SU-DHL-6 (cell line): ENCODE measurements at regions not wholly inside any gene's neighbourhood (a gene's known extent, or its start where the extent isn't known, plus 50 kb on each side); places are given as distances from the start of the nearest gene placed in this dataset.

Experiments
- H2AFZ ChIP-seq: fragments of 200-600 bp; sonication (generic); 2 replicates; pipeline ENCODE4 v1.6.1; 2014; ENCODE audit warnings: low read depth, mild to moderate bottlenecking, moderate library complexity, mixed read lengths, antibody characterized with exemption, low read length; ENCODE audit not compliant: severe bottlenecking
- H3F3A ChIP-seq: fragments of 200-600 bp; shearing (Covaris generic); 2 replicates; pipeline ENCODE4 v1.6.0; 2016; ENCODE audit warnings: antibody characterized with exemption, mild to moderate bottlenecking; ENCODE audit not compliant: insufficient read depth
- H3K27ac ChIP-seq: fragments of 200-600 bp; sonication (generic); 2 replicates; pipeline ENCODE4 v1.5.1; 2016; ENCODE audit warnings: low read depth, mild to moderate bottlenecking, low read length, moderate library complexity, mixed read lengths
- H3K27me3 ChIP-seq: fragments of 200-600 bp; sonication (generic), shearing (Covaris generic); 2 replicates; pipeline ENCODE4 v1.6.0; 2014; ENCODE audit warnings: mild to moderate bottlenecking, low read length
- H3K36me3 ChIP-seq: fragments of 200-600 bp; sonication (generic); 2 replicates; pipeline ENCODE4 v1.6.1; 2014; ENCODE audit warnings: mild to moderate bottlenecking, low read length, mixed read lengths
- H3K4me2 ChIP-seq: fragments of 300-600, 200-600 bp; shearing (Covaris generic), sonication (generic); 2 replicates; pipeline ENCODE4 v1.6.0; 2014; ENCODE audit warnings: low read length, low read depth, mild to moderate bottlenecking; ENCODE audit not compliant: poor library complexity, severe bottlenecking
- H3K4me3 ChIP-seq: fragments of 200-600 bp; sonication (generic); 2 replicates; pipeline ENCODE4 v1.5.1; 2014; ENCODE audit warnings: antibody characterized with exemption, low read length, mild to moderate bottlenecking, mixed read lengths; ENCODE audit not compliant: insufficient read depth, poor library complexity, severe bottlenecking
- H3K79me2 ChIP-seq: fragments of 200-600 bp; sonication (generic); 2 replicates; pipeline ENCODE4 v1.6.1; 2014; ENCODE audit warnings: mild to moderate bottlenecking, low read length, moderate library complexity; ENCODE audit not compliant: insufficient read depth
- H3K9ac ChIP-seq: fragments of 200-600 bp; sonication (generic); 2 replicates; pipeline ENCODE4 v1.7.0; 2014; ENCODE audit warnings: mild to moderate bottlenecking, low read length
- H3K9me2 ChIP-seq: fragments of 200-600 bp; sonication (generic); replicated peaks from 2 replicates; pipeline ENCODE4 v1.6.1; 2014; ENCODE audit warnings: low read length; ENCODE audit not compliant: insufficient read depth
- H3K9me3 ChIP-seq: fragments of 200-600 bp; sonication (generic); 2 replicates; pipeline ENCODE4 v1.6.1; 2014; ENCODE audit warnings: low read length, mixed read lengths; ENCODE audit not compliant: insufficient read depth
- H4K20me1 ChIP-seq: fragments of 200-600 bp; sonication (generic); 2 replicates; pipeline ENCODE4 v1.6.1; 2014; ENCODE audit warnings: low read depth, mild to moderate bottlenecking, antibody characterized with exemption, low read length, moderate library complexity, mixed read lengths
- CTCF ChIP-seq: fragments of 200-600 bp; sonication (generic); IDR thresholded peaks from one replicate; pipeline ENCODE4 v1.5.1; 2017; ENCODE audit warnings: antibody characterized with exemption, mild to moderate bottlenecking, low read length, moderate library complexity; ENCODE audit not compliant: insufficient read depth, poor library complexity, severe bottlenecking
- EZH2phosphoT487 ChIP-seq: fragments of 200-600 bp; sonication (generic), shearing (Covaris generic); conservative IDR thresholded peaks from 2 replicates; pipeline ENCODE4 v1.6.1; 2018; ENCODE audit warnings: mild to moderate bottlenecking, antibody characterized with exemption, low read length, moderate library complexity, mixed read lengths

- H2AFZ ChIP-seq = no peak overlapping the region
- no peaks in the 10 kb centered on the region for H3K9me3 ChIP-seq
- H4K20me1 ChIP-seq = no peaks in the 10 kb centered on the region
- no peak for TF ChIP-seq EZH2phosphoT487
- TF ChIP-seq CTCF = no peak
- no peaks in the 10 kb centered on the region for H3K9me2 ChIP-seq
- H3K9ac ChIP-seq = no peak overlapping the region
- no peaks in the 10 kb centered on the region; the same call in 1 of the 2 replicates for H3K36me3 ChIP-seq
- peaks cover 11% of the 10 kb centered on the region; the same call in 1 of the 2 replicates for H3K79me2 ChIP-seq
- H3K27ac ChIP-seq = no peak overlapping the region
- H3F3A ChIP-seq = peaks cover 5% of the 10 kb centered on the region; the same call in 1 of the 2 replicates
- no peak overlapping the region for H3K4me2 ChIP-seq
- no peaks in the 10 kb centered on the region for H3K27me3 ChIP-seq
- H3K4me3 ChIP-seq = no peak overlapping the region
These were observed 289.5 kb upstream of the MKLN1 start for GRCh38 chr7:131038153-131038552.

- no peak overlapping the region for H3K4me2 ChIP-seq
- no peaks in the 10 kb centered on the region for H4K20me1 ChIP-seq
- no peaks in the 10 kb centered on the region for H3K9me2 ChIP-seq
- TF ChIP-seq EZH2phosphoT487 (no peak), CTCF (no peak)
- H3K4me3 ChIP-seq = no peak overlapping the region
- H3K9me3 ChIP-seq = no peaks in the 10 kb centered on the region
- H3K79me2 ChIP-seq = peaks cover 11% of the 10 kb centered on the region; the same call in 1 of the 2 replicates
- H3K27ac ChIP-seq = no peak overlapping the region
- H3K36me3 ChIP-seq = no peaks in the 10 kb centered on the region; the same call in 1 of the 2 replicates
- H2AFZ ChIP-seq = no peak overlapping the region
- peaks cover 5% of the 10 kb centered on the region; the same call in 1 of the 2 replicates for H3F3A ChIP-seq
- H3K27me3 ChIP-seq = no peaks in the 10 kb centered on the region
- H3K9ac ChIP-seq = no peak overlapping the region
These were observed 288.3 kb upstream of the MKLN1 start for GRCh38 chr7:131039355-131039762.

GRCh38 chr7:131039836-131040235 is 287.8 kb upstream of the MKLN1 start:
- Histone ChIP-seq H3K27ac (no peak overlapping the region), H3K36me3 (no peaks in the 10 kb centered on the region; the same call in 1 of the 2 replicates), H3K4me3 (no peak overlapping the region), H3K27me3 (no peaks in the 10 kb centered on the region), H3K4me2 (no peak overlapping the region), H3K9me2 (no peaks in the 10 kb centered on the region), H3F3A (peaks cover 5% of the 10 kb centered on the region; the same call in 1 of the 2 replicates), H4K20me1 (no peaks in the 10 kb centered on the region), H3K79me2 (peaks cover 11% of the 10 kb centered on the region; the same call in 1 of the 2 replicates), H2AFZ (no peak overlapping the region), H3K9ac (no peak overlapping the region), H3K9me3 (no peaks in the 10 kb centered on the region)
- TF ChIP-seq CTCF (no peak), EZH2phosphoT487 (no peak)
